Activated CD4-positive, alpha-beta T cell treated with anti-CD3 and anti-CD28 coated beads for 24 hours (primary cell): ENCODE measurements at regions not wholly inside any gene's neighbourhood (a gene's known extent, or its start where the extent isn't known, plus 50 kb on each side); places are given as distances from the start of the nearest gene placed in this dataset.
"Not testable (repeated sequence)": the region's sequence is repeated elsewhere in the genome, so short reads cannot be mapped to it uniquely, and the experiment has no call there.

Source experiments
- DNase-seq, 2 donors: peaks; one replicate each; pipeline ENCODE4 v3.0.0-alpha.2; 2020; ENCODE audit warnings: low read depth in 2 of 2

DNA sequence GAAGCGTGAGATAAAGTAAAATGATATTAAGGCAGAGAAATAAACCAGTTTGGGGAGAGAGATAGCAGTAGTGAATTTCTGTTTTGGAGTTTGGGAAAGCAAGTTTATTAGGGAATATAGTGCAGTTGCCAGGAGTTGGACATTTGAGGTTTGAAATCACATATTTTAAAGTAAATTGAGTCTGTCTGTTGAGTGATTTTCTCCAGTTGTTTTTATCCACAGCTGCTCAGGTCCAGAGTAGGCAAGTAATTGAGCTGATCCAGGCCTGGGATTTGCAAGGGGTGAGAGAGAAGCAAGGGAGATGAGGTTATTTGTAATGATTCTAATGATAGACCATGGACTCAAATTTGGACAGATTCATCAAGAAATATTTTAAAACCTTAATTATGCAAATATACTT lies 481.9 kb downstream of the UTRN start:
- no peak for DNase-seq

- DNase-seq = no peak
Observed at GRCh38 chr6:144768551-144769075, 483.5 kb downstream of the UTRN start.

DNA sequence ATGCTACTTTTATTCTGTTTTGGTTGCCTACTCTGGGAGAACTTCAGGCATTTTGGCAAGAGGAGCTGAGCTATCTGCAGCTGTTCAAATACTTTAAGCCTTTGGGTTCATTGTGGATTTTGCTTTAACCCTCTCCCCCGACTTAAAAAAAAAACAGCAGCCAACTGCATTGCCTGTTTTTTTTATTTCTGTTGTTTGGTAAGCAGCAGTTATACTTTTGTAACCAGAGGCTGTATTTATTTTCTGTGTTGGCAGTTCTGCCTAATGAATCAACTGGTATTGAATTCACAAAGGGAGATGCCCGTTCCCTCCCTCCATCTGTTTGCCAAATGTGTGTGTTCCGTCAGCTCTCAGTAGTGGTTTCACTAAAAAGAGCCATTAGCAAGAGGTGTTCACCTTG lies 484.0 kb downstream of the UTRN start:
- DNase-seq = no peak

DNA sequence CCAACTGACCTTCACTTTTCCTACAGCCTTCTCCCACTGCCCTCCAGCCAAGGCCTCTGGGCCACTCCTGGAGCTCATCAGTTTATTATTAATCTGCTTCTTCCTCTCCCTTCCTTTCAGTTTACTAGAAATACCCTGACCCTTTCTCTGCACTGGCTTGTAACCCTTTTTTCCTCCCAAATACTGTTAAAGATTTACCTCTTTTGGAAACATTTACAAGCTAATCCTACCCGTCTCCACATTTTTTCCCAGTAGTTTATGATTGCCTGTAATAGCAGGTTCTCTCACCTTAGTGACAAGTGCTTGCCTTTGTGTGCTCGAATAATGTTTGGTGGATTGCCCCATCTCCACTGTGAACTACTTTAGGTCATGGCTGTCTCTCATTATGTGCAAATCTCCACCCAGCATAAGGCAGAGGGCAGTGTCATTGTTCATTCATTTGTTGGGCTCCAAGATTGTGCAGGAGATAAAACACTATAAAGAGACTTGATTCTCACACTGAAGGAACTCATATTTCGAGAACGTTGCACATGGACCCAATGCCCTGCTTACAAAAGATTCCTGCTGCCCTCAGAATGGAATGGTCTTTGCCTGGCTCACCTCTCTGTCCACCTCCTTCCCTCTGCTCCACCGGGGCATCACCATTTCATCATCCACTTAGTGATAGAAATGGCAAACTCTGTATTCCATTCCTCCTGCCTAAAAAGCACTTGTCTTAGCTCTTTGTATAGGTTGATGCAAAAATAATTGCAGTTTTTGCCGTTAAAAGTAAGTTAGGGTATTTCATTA lies 491.1 kb downstream of the UTRN start:
- no peak for DNase-seq

DNA sequence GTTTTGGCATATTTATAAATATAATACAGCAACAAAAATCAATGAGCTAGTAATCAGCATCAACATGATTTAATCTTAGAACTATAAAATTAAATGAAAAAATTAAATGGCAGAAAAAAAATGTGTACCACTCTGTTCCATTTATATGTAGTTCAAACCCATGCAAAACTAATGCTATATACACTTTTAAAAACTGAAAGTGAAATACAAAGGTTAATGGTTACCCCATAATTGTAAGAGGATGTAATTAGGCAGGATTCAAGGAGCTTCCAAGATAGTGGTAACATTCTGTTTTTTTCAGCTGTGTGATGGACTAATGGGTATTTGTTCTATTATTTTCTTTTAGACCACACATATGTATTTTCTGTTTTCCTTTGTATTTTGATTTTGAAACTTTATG lies 492.1 kb downstream of the UTRN start:
- DNase-seq = no peak

DNA sequence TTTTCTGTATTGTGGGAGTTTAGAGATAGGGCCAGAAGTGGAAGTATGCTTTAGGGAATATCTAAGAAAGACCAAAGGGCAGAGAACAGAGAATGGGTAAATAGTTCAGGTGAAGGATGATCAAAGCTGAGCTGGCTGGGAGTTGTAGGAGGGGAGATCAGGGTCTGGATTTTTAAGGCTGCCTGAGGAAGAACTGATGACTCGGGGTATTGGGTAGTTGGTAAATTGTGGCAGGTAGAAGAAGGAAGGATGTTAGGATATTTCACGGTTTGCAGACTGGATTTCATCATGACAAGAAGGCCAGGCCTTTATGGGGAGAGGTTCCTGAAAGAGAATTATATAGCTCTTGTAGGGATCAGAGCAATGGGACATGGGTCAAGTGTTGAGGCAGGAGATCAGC lies 492.9 kb downstream of the UTRN start:
- no peak for DNase-seq

DNA sequence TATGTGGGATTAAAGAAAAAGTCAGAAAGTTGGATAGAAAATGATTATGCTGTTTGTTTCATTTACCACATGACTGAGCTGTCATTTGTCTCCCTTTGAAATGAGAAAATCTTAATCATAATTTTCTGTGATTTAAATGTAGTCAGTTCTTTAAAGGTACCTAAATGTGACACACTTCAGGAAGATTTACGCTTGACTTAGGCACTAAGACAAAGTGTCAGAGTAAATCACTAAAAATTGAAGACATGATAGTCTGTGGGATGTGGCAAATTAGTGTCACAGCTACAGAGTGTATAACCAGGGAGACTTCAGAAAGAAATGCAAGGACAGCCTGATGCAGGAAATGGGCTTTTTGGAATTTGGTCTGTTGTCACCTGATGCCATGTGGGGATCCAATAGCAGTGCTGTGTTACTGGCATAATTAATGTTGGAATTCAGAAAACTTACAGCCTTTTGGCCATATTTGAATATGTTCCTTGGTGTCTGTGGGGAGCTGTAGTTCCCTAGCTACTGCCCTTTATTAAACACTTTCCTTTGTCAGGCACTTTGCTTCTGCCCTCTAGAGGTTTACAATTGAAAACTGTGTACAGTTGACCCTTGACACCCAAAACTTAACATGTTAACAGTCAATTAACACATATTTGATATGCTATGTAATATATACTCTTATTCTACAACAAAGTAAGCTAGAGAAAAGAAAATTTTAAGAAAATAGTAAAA lies 493.8 kb downstream of the UTRN start:
- no peak for DNase-seq

GRCh38 chr6:144781836-144782235 lies 496.7 kb downstream of the UTRN start:
- no peak for DNase-seq

DNA sequence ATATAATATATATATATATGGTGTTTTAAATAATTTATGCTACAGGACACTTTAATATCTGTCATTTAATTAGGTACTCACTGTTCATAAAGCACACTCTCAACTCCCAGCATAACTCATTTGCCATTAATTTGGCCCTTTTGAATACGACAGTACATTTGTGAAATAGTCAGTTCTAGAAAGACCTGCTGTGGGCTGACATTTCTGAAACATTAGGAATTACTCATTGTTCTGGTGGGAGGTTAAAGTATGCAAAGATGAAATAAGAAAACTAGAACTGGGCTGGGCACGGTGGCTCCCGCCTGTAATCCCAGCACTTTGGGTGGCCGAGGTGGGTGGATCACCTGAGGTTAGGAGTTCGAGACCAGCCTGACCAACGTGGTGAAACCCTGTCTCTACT lies 497.5 kb downstream of the UTRN start:
- no peak for DNase-seq

- no peak for DNase-seq
Observed at GRCh38 chr6:144785056-144785455, 499.9 kb downstream of the UTRN start.

DNA sequence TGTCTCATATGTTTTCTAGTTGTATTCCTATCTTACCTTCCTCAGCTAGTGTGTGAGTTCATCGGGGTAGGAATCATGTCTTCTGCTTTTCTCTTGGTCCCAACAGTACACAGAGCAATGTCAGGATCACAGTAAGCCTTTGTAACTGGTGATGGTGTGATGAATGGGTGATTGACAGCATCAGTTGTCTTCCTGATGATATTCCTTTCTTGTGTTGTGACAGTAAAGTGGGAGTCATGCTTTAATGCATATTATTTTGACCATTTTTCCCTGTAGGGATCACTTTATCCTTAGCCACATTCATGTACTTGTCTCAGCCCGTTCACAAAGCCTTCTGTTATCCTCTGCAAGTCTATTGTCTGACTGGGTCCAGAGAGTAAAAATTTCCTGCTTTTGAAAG lies 501.7 kb downstream of the UTRN start:
- no peak for DNase-seq

DNA sequence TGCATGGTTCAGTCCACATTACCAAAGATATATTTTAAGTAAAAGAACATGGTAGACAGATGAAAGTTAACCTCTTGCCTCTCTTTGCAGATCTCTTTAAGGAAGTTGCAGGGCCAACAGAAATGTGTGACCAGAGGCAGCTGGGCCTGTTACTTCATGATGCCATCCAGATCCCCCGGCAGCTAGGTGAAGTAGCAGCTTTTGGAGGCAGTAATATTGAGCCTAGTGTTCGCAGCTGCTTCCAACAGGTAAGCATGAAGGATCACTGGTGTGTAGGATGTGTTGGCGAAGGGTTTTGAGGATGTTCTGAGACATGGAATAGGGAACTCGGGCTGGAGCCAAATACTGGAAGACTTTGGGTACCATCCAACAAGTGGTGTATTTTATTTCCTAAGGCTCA lies 508.6 kb downstream of the UTRN start:
- no peak for DNase-seq

DNA sequence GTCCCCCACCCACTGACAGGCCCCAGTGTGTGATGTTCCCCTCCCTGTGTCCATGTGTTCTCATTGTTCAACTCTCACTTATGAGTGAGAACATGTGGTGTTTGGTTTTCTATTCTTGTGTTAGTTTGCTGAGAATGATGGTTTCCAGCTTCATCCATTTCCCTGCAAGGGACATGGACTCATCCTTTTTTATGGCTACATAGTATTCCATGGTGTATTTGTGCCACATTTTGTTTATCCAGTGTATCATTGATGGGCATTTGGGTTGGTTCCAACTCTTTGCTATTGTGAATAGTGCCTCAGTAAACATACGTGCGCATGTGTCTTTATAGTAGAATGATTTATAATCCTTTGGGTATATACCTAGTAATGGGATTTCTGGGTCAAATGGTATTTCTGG lies 509.9 kb downstream of the UTRN start:
- DNase-seq = not testable (repeated sequence)

DNA sequence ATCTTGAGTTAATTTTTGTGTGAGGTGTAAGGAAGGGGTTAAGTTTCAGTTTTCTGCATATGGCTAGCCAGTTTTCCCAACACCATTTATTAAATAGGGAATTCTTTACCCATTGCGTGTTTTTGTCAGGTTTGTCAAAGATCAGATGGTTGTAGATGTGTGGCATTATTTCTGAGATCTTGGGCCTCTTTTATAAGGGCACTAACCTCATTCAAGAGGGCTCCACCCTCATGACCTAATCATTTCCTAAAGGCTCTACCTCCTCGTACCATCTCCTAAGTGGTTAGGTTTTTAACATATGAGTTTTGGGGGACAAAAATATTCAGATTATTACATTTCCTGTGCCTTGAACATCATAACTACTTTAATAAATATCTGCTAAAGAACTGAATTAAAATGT lies 510.9 kb downstream of the UTRN start:
- no peak for DNase-seq

DNA sequence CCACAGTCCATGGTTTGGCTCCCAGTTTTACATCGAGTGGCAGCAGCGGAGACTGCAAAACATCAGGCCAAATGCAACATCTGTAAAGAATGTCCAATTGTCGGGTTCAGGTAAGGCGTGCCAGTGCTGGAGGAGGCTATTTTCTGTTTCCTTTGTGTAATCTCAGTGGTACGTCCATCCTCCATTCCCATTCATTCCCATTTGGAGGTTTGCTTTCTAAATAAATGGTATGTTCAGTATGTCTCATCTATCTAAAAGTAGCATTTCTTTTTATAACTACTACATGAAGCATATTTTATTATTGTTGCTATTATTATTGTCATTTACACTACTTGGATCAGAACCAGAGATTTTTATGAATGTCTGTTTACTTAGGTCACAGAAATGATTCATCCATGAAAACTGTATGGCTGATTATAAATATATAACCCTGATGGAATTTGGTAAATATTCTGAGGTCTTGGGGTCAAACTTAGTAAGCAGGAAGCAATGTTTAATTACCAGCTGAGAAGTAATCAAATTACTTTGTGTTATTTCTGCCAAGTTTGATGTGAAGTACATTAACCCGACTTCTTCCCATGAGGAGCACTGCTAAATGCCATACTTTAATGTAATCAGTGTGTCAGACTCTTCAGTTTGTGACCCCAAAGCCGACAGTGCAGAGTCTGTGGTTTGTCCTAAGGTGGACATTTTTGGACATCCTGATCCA lies 512.9 kb downstream of the UTRN start:
- no peak for DNase-seq

DNA sequence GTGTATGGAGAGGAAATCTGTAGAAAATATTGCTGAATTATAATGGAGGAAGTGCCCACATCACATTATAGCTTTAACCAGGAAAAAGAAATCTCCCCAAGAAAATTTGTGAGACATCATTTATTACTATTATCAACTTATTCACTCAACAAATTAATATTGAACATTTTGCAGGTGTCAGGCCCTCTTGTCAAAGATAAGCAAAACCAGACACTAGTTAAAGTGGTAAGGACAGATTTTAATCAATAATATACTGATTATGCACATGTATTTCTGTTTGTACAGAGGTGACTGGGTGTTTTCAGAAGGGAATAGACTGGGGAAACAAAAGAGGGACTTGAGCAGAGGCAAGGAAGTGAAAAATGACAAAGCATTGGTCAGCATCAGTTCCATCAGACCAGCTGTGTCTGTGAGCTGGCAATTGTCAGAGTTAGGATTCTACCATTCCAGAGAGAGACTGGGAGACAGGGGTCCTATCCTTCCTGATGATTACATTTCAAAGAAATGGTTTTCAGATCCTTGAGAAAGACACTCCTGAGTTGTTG lies 519.2 kb downstream of the UTRN start:
- DNase-seq = no peak

DNA sequence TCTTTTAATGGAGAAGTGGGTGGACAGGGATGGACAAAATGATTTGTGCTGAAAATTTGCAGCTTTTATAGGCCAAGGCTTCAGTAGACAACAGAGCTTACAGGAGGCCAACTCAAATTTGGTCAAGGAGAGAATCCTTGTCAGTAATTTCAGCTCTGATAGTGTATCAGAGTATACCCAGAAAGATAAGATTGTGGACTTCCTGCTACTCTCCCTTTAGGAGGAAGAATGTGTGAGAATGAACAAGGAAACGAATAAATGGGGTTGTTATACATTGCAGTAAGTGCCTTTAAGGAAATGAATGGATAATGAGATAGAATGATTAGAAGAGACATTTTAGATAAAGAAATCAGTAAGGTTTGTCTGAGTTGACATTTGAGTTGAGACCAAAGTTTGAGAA lies 519.9 kb downstream of the UTRN start:
- DNase-seq = no peak

DNA sequence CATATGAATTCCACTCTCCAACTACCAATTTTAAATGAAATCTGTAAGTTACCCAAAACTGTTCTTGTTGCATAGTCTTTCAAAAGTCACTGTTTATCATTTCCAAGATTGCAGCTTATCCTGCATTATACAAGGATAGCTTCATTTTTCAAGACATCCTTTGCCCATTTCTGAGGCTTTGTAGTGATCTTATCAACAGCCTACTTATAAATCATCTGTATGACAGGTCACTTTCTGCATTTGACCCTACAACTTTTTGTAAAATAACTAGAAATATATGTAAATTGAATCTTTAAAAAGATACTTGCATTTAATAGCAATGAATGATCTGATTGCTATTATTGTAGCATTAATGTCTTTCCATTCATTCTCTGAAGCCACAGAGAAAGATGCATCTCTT lies 521.1 kb downstream of the UTRN start:
- DNase-seq = no peak

GRCh38 chr6:144809120-144809519 lies 524.0 kb downstream of the UTRN start:
- DNase-seq = no peak

- DNase-seq = no peak
Observed at GRCh38 chr6:144809969-144810368, 524.8 kb downstream of the UTRN start.

- DNase-seq = no peak
Observed at GRCh38 chr6:144811140-144811539, 526.0 kb downstream of the UTRN start.

- no peak for DNase-seq
Observed at GRCh38 chr6:144816936-144817335, 531.8 kb downstream of the UTRN start.
